ENCODE measurements at regions not wholly inside any gene's neighbourhood (a gene's known extent, or its start where the extent isn't known, plus 50 kb on each side); places are given as distances from the start of the nearest gene placed in this dataset.

- no peak for TF ChIP-seq EZH2phosphoT487 (IDR thresholded peaks at IDR 0.05; ENCODE audit: insufficient read depth, low read depth)
- no peak for TF ChIP-seq EZH2 (IDR thresholded peaks at IDR 0.05; ENCODE audit: insufficient read depth, poor library complexity, severe bottlenecking)
These were observed 458.3 kb downstream of the ETNK1 start for GRCh38 chr12:23083267-23083666.

All from GM23248 (cell line).